Putamen (tissue), 1 donor: ENCODE measurements at regions not wholly inside any gene's neighbourhood (a gene's known extent, or its start where the extent isn't known, plus 50 kb on each side); places are given as distances from the start of the nearest gene placed in this dataset.

ENCODE experiments used
- DNase-seq: peaks from one replicate; pipeline ENCODE4 v3.0.0-alpha.2; 2016; ENCODE audit warnings: low spot score

GRCh38 chr2:66962716-66963115 is 434.4 kb upstream of the ETAA1 start:
- DNase-seq = no peak

- no peak for DNase-seq
Measured at GRCh38 chr2:66966631-66967030, 430.5 kb upstream of the ETAA1 start.

- no peak for DNase-seq
Measured at GRCh38 chr2:66968946-66969345, 428.2 kb upstream of the ETAA1 start.

GRCh38 chr2:66981074-66981473 is 416.1 kb upstream of the ETAA1 start:
- no peak for DNase-seq

GRCh38 chr2:66982766-66983165 is 414.4 kb upstream of the ETAA1 start:
- no peak for DNase-seq

- no peak for DNase-seq
Measured at GRCh38 chr2:66984864-66985263, 412.3 kb upstream of the ETAA1 start.

- no peak for DNase-seq
Measured at GRCh38 chr2:66985906-66986305, 411.2 kb upstream of the ETAA1 start.

- no peak for DNase-seq
Measured at GRCh38 chr2:66987733-66988132, 409.4 kb upstream of the ETAA1 start.

- no peak for DNase-seq
Measured at GRCh38 chr2:66994654-66995053, 402.5 kb upstream of the ETAA1 start.

- DNase-seq = no peak
Measured at GRCh38 chr2:66995636-66996035, 401.5 kb upstream of the ETAA1 start.

- no peak for DNase-seq
Measured at GRCh38 chr2:67002618-67003371, 394.3 kb upstream of the ETAA1 start.

GRCh38 chr2:67006373-67006960 is 390.7 kb upstream of the ETAA1 start:
- no peak for DNase-seq

GRCh38 chr2:67008155-67008554 is 389.0 kb upstream of the ETAA1 start:
- no peak for DNase-seq

- no peak for DNase-seq
Measured at GRCh38 chr2:67012165-67012564, 385.0 kb upstream of the ETAA1 start.

GRCh38 chr2:67013821-67014220 is 383.3 kb upstream of the ETAA1 start:
- DNase-seq = no peak

- DNase-seq = no peak
Measured at GRCh38 chr2:67015681-67016080, 381.5 kb upstream of the ETAA1 start.

- DNase-seq = no peak
Measured at GRCh38 chr2:67018301-67018700, 378.8 kb upstream of the ETAA1 start.

- DNase-seq = no peak
Measured at GRCh38 chr2:67032076-67032475, 365.1 kb upstream of the ETAA1 start.

- DNase-seq = no peak
Measured at GRCh38 chr2:67036444-67036843, 360.7 kb upstream of the ETAA1 start.

GRCh38 chr2:67037655-67038054 is 359.5 kb upstream of the ETAA1 start:
- no peak for DNase-seq

- DNase-seq = no peak
Measured at GRCh38 chr2:67038195-67038594, 358.9 kb upstream of the ETAA1 start.

- no peak for DNase-seq
Measured at GRCh38 chr2:67039058-67039457, 358.1 kb upstream of the ETAA1 start.

- DNase-seq = no peak
Measured at GRCh38 chr2:67039517-67040103, 357.5 kb upstream of the ETAA1 start.

- DNase-seq = no peak
Measured at GRCh38 chr2:67041051-67041450, 356.1 kb upstream of the ETAA1 start.
